ENCODE measurements at regions not wholly inside any gene's neighbourhood (a gene's known extent, or its start where the extent isn't known, plus 50 kb on each side); places are given as distances from the start of the nearest gene placed in this dataset.

- DNase-seq (ENCODE audit: low read depth): peak; percentile 11
- FAIRE-seq: no peak
- Histone ChIP-seq H3K4me3 (ENCODE audit: low read depth, low read length) (no peak overlapping the region), H3K27me3 (ENCODE audit: control insufficient read depth, insufficient read depth, low read length) (no peaks in the 10 kb centered on the region), H3K36me3 (ENCODE audit: control insufficient read depth, insufficient read depth, low read length) (no peaks in the 10 kb centered on the region)
- TF ChIP-seq CTCF (IDR thresholded peaks at IDR 0.05; ENCODE audit: insufficient read depth, low read length, severe bottlenecking): no peak
Observed at GRCh38 chr5:30392897-30393296, 800.6 kb upstream of the CDH6 start.

- Histone ChIP-seq H3K4me3 (ENCODE audit: low read depth, low read length) (no peak overlapping the region), H3K36me3 (ENCODE audit: control insufficient read depth, insufficient read depth, low read length) (no peaks in the 10 kb centered on the region), H3K27me3 (ENCODE audit: control insufficient read depth, insufficient read depth, low read length) (no peaks in the 10 kb centered on the region)
- no peak for TF ChIP-seq CTCF (IDR thresholded peaks at IDR 0.05; ENCODE audit: insufficient read depth, low read length, severe bottlenecking)
- FAIRE-seq (no peak), DNase-seq (ENCODE audit: low read depth) (peak; percentile 62)
Observed at GRCh38 chr5:30390095-30390494, 803.4 kb upstream of the CDH6 start.

GRCh38 chr5:30387974-30388632 lies 805.4 kb upstream of the CDH6 start:
- no peak for FAIRE-seq

GRCh38 chr5:30385754-30386153 lies 807.7 kb upstream of the CDH6 start:
- TF ChIP-seq CTCF (IDR thresholded peaks at IDR 0.05; ENCODE audit: insufficient read depth, low read length, severe bottlenecking): no peak
- DNase-seq (ENCODE audit: low read depth): no peak
- Histone ChIP-seq H3K27me3 (ENCODE audit: control insufficient read depth, insufficient read depth, low read length) (no peaks in the 10 kb centered on the region), H3K36me3 (ENCODE audit: control insufficient read depth, insufficient read depth, low read length) (no peaks in the 10 kb centered on the region), H3K4me3 (ENCODE audit: low read depth, low read length) (no peak overlapping the region)
- no peak for FAIRE-seq

More at GRCh38 chr5:30387974-30388632, 805.4 kb upstream of the CDH6 start:
- no peaks in the 10 kb centered on the region for H3K27me3 ChIP-seq (ENCODE audit: control insufficient read depth, insufficient read depth, low read length)
- DNase-seq (ENCODE audit: low read depth): no peak
- H3K4me3 ChIP-seq (ENCODE audit: low read depth, low read length): no peak overlapping the region
- no peak for TF ChIP-seq CTCF (IDR thresholded peaks at IDR 0.05; ENCODE audit: insufficient read depth, low read length, severe bottlenecking)
- H3K36me3 ChIP-seq (ENCODE audit: control insufficient read depth, insufficient read depth, low read length): no peaks in the 10 kb centered on the region

- DNase-seq (ENCODE audit: low read depth) (no peak), FAIRE-seq (no peak)
- no peak overlapping the region for H3K4me3 ChIP-seq (ENCODE audit: low read depth, low read length)
- H3K27me3 ChIP-seq (ENCODE audit: control insufficient read depth, insufficient read depth, low read length): no peaks in the 10 kb centered on the region
- TF ChIP-seq CTCF (IDR thresholded peaks at IDR 0.05; ENCODE audit: insufficient read depth, low read length, severe bottlenecking): no peak
- H3K36me3 ChIP-seq (ENCODE audit: control insufficient read depth, insufficient read depth, low read length): no peaks in the 10 kb centered on the region
Observed at GRCh38 chr5:30384171-30384570, 809.3 kb upstream of the CDH6 start.

GRCh38 chr5:30380228-30380627 lies 813.3 kb upstream of the CDH6 start:
- DNase-seq (ENCODE audit: low read depth) (no peak), FAIRE-seq (no peak)
- H3K4me3 ChIP-seq (ENCODE audit: low read depth, low read length): no peak overlapping the region
- no peaks in the 10 kb centered on the region for H3K27me3 ChIP-seq (ENCODE audit: control insufficient read depth, insufficient read depth, low read length)
- no peaks in the 10 kb centered on the region for H3K36me3 ChIP-seq (ENCODE audit: control insufficient read depth, insufficient read depth, low read length)
- no peak for TF ChIP-seq CTCF (IDR thresholded peaks at IDR 0.05; ENCODE audit: insufficient read depth, low read length, severe bottlenecking)
